Loucy (cell line): ENCODE measurements at regions not wholly inside any gene's neighbourhood (a gene's known extent, or its start where the extent isn't known, plus 50 kb on each side); places are given as distances from the start of the nearest gene placed in this dataset.

Experiments used
- H2AFZ ChIP-seq: fragments of 200-600 bp; sonication (generic); 2 replicates; pipeline ENCODE4 v1.6.0; 2016; ENCODE audit warnings: antibody characterized with exemption, mild to moderate bottlenecking, low read length, moderate library complexity
- H3F3A ChIP-seq: fragments of 200-600 bp; 2 replicates; pipeline ENCODE4 v1.6.0; 2016; ENCODE audit warnings: antibody characterized with exemption, low read depth, mild to moderate bottlenecking
- H3K27me3 ChIP-seq: fragments of 200-600 bp; sonication (generic); 2 replicates; pipeline ENCODE4 v1.6.1; 2014; ENCODE audit warnings: low read length, mild to moderate bottlenecking; ENCODE audit not compliant: insufficient read depth, poor library complexity, severe bottlenecking
- H3K36me3 ChIP-seq: fragments of 200-600 bp; sonication (generic); 2 replicates; pipeline ENCODE4 v1.6.1; 2016; ENCODE audit warnings: low read length; ENCODE audit not compliant: insufficient read depth
- H3K4me1 ChIP-seq: fragments of 200-600 bp; sonication (generic); 2 replicates; pipeline ENCODE4 v1.5.1; 2014; ENCODE audit warnings: low read length, mild to moderate bottlenecking; ENCODE audit not compliant: insufficient read depth, poor library complexity, severe bottlenecking
- H3K4me2 ChIP-seq: fragments of 200-600 bp; sonication (generic); 2 replicates; pipeline ENCODE4 v1.6.0; 2014; ENCODE audit warnings: antibody characterized with exemption, low read length, low read depth, mild to moderate bottlenecking; ENCODE audit not compliant: poor library complexity, severe bottlenecking
- H3K4me3 ChIP-seq: fragments of 200-600 bp; sonication (generic); 2 replicates; pipeline ENCODE4 v1.5.1; 2014; ENCODE audit warnings: low read length, mild to moderate bottlenecking, mixed read lengths; ENCODE audit not compliant: poor library complexity, severe bottlenecking
- H3K79me2 ChIP-seq: fragments of 200-600 bp; sonication (generic); 2 replicates; pipeline ENCODE4 v1.6.1; 2014; ENCODE audit warnings: low read length; ENCODE audit not compliant: insufficient read depth
- H3K9ac ChIP-seq: fragments of 200-600 bp; sonication (generic); 2 replicates; pipeline ENCODE4 v1.6.0; 2014; ENCODE audit warnings: mild to moderate bottlenecking, low read depth, low read length, moderate library complexity; ENCODE audit not compliant: poor library complexity, severe bottlenecking
- H3K9me2 ChIP-seq: fragments of 200-600 bp; sonication (generic); replicated peaks from 2 replicates; pipeline ENCODE4 v1.6.1; 2016; ENCODE audit warnings: low read depth, low read length, mixed read lengths
- H3K9me3 ChIP-seq: fragments of 200-600 bp; sonication (generic); 2 replicates; pipeline ENCODE4 v1.6.1; 2014; ENCODE audit warnings: mild to moderate bottlenecking, antibody characterized with exemption, low read length, low read depth; ENCODE audit not compliant: insufficient read depth
- H4K20me1 ChIP-seq: fragments of 200-600 bp; sonication (generic); 2 replicates; pipeline ENCODE4 v1.6.0; 2014; ENCODE audit warnings: antibody characterized with exemption, low read length, mild to moderate bottlenecking; ENCODE audit not compliant: insufficient read depth, poor library complexity, severe bottlenecking
- CTCF ChIP-seq: fragments of 200-600 bp; sonication (generic); conservative IDR thresholded peaks from 2 replicates; pipeline ENCODE4 v1.5.1; 2014; ENCODE audit warnings: mild to moderate bottlenecking, antibody characterized with exemption, low read length
- EZH2phosphoT487 ChIP-seq: fragments of 200-600 bp; IDR thresholded peaks from 2 replicates; pipeline ENCODE4 v1.6.1; 2018; ENCODE audit warnings: antibody characterized with exemption, mild to moderate bottlenecking, moderate library complexity, borderline replicate concordance

GRCh38 chr3:181253796-181254195 lies 264.3 kb upstream of the DNAJC19 start:
- Histone ChIP-seq H3K36me3 (no peaks in the 10 kb centered on the region), H3K9ac (no peak overlapping the region), H3K4me2 (no peak overlapping the region), H3K79me2 (no peaks in the 10 kb centered on the region), H3K4me3 (no peak overlapping the region), H2AFZ (no peak overlapping the region), H3K27me3 (no peaks in the 10 kb centered on the region), H3K9me2 (no peaks in the 10 kb centered on the region), H3K4me1 (no peaks in the 10 kb centered on the region), H3F3A (no peaks in the 10 kb centered on the region), H4K20me1 (no peaks in the 10 kb centered on the region), H3K9me3 (no peaks in the 10 kb centered on the region)
- no peak for TF ChIP-seq CTCF
- no peak for TF ChIP-seq EZH2phosphoT487

- no peaks in the 10 kb centered on the region for H3K36me3 ChIP-seq
- no peak overlapping the region for H3K9ac ChIP-seq
- H3K4me3 ChIP-seq = no peak overlapping the region
- no peak overlapping the region for H3K4me2 ChIP-seq
- no peak overlapping the region for H2AFZ ChIP-seq
- no peaks in the 10 kb centered on the region for H3K9me3 ChIP-seq
- no peaks in the 10 kb centered on the region for H3K4me1 ChIP-seq
- H3K9me2 ChIP-seq = no peaks in the 10 kb centered on the region
- no peaks in the 10 kb centered on the region for H3K27me3 ChIP-seq
- H3F3A ChIP-seq = no peaks in the 10 kb centered on the region
- no peaks in the 10 kb centered on the region for H3K79me2 ChIP-seq
- H4K20me1 ChIP-seq = no peaks in the 10 kb centered on the region
- TF ChIP-seq EZH2phosphoT487 (no peak), CTCF (no peak)
Observed at GRCh38 chr3:181252631-181253030, 263.1 kb upstream of the DNAJC19 start.

GRCh38 chr3:181250714-181251113 lies 261.2 kb upstream of the DNAJC19 start:
- Histone ChIP-seq H3K4me2 (no peak overlapping the region), H3K4me1 (no peaks in the 10 kb centered on the region), H3K9me3 (no peaks in the 10 kb centered on the region), H3K79me2 (no peaks in the 10 kb centered on the region), H3K9me2 (no peaks in the 10 kb centered on the region), H2AFZ (no peak overlapping the region), H3K4me3 (no peak overlapping the region), H3K36me3 (no peaks in the 10 kb centered on the region), H3F3A (no peaks in the 10 kb centered on the region), H3K9ac (no peak overlapping the region), H3K27me3 (no peaks in the 10 kb centered on the region), H4K20me1 (no peaks in the 10 kb centered on the region)
- TF ChIP-seq CTCF (no peak), EZH2phosphoT487 (no peak)
